ENCODE measurements at regions not wholly inside any gene's neighbourhood (a gene's known extent, or its start where the extent isn't known, plus 50 kb on each side); places are given as distances from the start of the nearest gene placed in this dataset.
A peak's percentile ranks its signal among the peaks of the same experiment; 100 is the strongest.

GRCh38 chr1:4553761-4554160 is 100.6 kb upstream of the AJAP1 start:
- ChIA-PET POLR2A (ENCODE audit: unreplicated experiment) (no interaction called here), CTCF (no interaction called here)
- Histone ChIP-seq H3K79me1 (ENCODE audit: low read depth in 1 of 2, low read length in 2 of 2) (no peaks in the 10 kb centered on the region), H2AFZ (replicated peaks; ENCODE audit: low read length, poor library complexity) (no peak overlapping the region), H3K4me1 (ENCODE audit: control insufficient read depth, insufficient read depth, low read length) (no peaks in the 10 kb centered on the region), H2AK9ac (replicated peaks; ENCODE audit: low read depth, low read length, poor library complexity) (peak overlapping the region; percentile 55), H3K4ac (ENCODE audit: low read depth, low read length) (no peak overlapping the region), H3K9ac (ENCODE audit: low read depth, low read length) (no peak overlapping the region), H4K91ac (ENCODE audit: insufficient read depth, low read depth, low read length) (no peak overlapping the region), H3K4me3 (ENCODE audit: insufficient read depth, low read depth, low read length) (no peak overlapping the region), H3K27me3 (ENCODE audit: control insufficient read depth, insufficient read depth, low read length) (no peaks in the 10 kb centered on the region), H3K14ac (replicated peaks; ENCODE audit: low read depth, low read length) (no peak overlapping the region), H3K18ac (ENCODE audit: low read depth, low read length) (no peak overlapping the region), H3K9me3 (ENCODE audit: control insufficient read depth, insufficient read depth, low read length) (peaks cover 24% of the 10 kb centered on the region), H2BK120ac (ENCODE audit: low read depth, low read length) (no peak overlapping the region), H2AK5ac (ENCODE audit: low read depth, low read length) (no peak overlapping the region), H2BK15ac (ENCODE audit: low read depth, low read length) (no peak overlapping the region), H3K36me3 (ENCODE audit: control insufficient read depth, insufficient read depth, low read length) (no peaks in the 10 kb centered on the region), H4K20me1 (ENCODE audit: insufficient read depth, low read length) (no peaks in the 10 kb centered on the region), H3K9me1 (ENCODE audit: insufficient read depth, low read length) (no peaks in the 10 kb centered on the region), H2BK20ac (ENCODE audit: low read depth, low read length) (no peak overlapping the region), H4K5ac (ENCODE audit: low read depth, low read length) (no peak overlapping the region), H2BK5ac (ENCODE audit: low read depth, low read length, poor library complexity, severe bottlenecking) (no peak overlapping the region), H3K23ac (ENCODE audit: low read depth, low read length) (no peak overlapping the region), H3K4me2 (ENCODE audit: low read depth, low read length) (no peak overlapping the region), H4K8ac (ENCODE audit: low read depth in 2 of 2, low read length in 2 of 2) (no peak overlapping the region), H3K27ac (ENCODE audit: insufficient read depth, low read length) (no peak overlapping the region), H3K56ac (ENCODE audit: extremely low read depth, insufficient read depth, low read length) (no peak overlapping the region)
- no TSS peak for BruUV-seq (replicated peaks)
- 0% methylated on average over 1 of the region's 4 CpGs; no CpG with 5 or more reads in 1 of the 2 experiments for WGBS, 2 experiments (ENCODE audit: extremely low coverage in 2 of 2, insufficient read length in 1 of 2)
- no peak for ATAC-seq (ENCODE audit: low read depth)
- in situ Hi-C loops (cut with MboI; ENCODE audit: low sequenced_read_pairs), result no loop called here
- dilution Hi-C loops (cut with HindIII; ENCODE audit: low sequenced_read_pairs, unreplicated experiment), result no loop called here
- intact Hi-C loops (cut with micrococcal nuclease), result no loop called here
- no peak for DNase-seq
- TF ChIP-seq FOS (IDR thresholded peaks at IDR 0.05; ENCODE audit: low read depth, low read length) (no peak), MAFK (IDR thresholded peaks at IDR 0.05; ENCODE audit: low read depth, low read length) (no peak), MAZ (IDR thresholded peaks at IDR 0.05; ENCODE audit: borderline replicate concordance, low read depth, low read length) (no peak), POLR2A (IDR thresholded peaks at IDR 0.05; ENCODE audit: low read depth, low read length) (no peak), RAD21 (IDR thresholded peaks at IDR 0.05; ENCODE audit: low read length) (no peak), SMC3 (IDR thresholded peaks at IDR 0.05; ENCODE audit: low read depth, low read length) (no peak)
- TF ChIP-seq, protein P1, sequence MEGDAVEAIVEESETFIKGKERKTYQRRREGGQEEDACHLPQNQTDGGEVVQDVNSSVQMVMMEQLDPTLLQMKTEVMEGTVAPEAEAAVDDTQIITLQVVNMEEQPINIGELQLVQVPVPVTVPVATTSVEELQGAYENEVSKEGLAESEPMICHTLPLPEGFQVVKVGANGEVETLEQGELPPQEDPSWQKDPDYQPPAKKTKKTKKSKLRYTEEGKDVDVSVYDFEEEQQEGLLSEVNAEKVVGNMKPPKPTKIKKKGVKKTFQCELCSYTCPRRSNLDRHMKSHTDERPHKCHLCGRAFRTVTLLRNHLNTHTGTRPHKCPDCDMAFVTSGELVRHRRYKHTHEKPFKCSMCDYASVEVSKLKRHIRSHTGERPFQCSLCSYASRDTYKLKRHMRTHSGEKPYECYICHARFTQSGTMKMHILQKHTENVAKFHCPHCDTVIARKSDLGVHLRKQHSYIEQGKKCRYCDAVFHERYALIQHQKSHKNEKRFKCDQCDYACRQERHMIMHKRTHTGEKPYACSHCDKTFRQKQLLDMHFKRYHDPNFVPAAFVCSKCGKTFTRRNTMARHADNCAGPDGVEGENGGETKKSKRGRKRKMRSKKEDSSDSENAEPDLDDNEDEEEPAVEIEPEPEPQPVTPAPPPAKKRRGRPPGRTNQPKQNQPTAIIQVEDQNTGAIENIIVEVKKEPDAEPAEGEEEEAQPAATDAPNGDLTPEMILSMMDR (conservative IDR thresholded peaks at IDR 0.05; ENCODE audit: low read depth, low read length), result no peak
